Chondrocyte (in vitro differentiated cells): ENCODE measurements at regions not wholly inside any gene's neighbourhood (a gene's known extent, or its start where the extent isn't known, plus 50 kb on each side); places are given as distances from the start of the nearest gene placed in this dataset.

Source experiments
- DNase-seq: peaks from one replicate; pipeline ENCODE4 v3.0.0; 2021; ENCODE audit warnings: mixed read lengths, low spot score
- H3K27ac Mint-ChIP-seq: one replicate; pipeline ENCODE4 v1.8.0; 2021; ENCODE audit warnings: mild to moderate bottlenecking, moderate library complexity, mixed read lengths; ENCODE audit not compliant: unreplicated experiment
- H3K27me3 Mint-ChIP-seq: 2 replicates; pipeline ENCODE4 v1.8.0; 2021; ENCODE audit warnings: low read depth, mixed read lengths
- H3K36me3 Mint-ChIP-seq: 2 replicates; pipeline ENCODE4 v1.8.0; 2021; ENCODE audit warnings: low read depth, mixed read lengths
- H3K4me1 Mint-ChIP-seq: 2 replicates; pipeline ENCODE4 v1.8.0; 2021; ENCODE audit warnings: low read depth, mild to moderate bottlenecking, mixed read lengths
- H3K4me3 Mint-ChIP-seq: one replicate; pipeline ENCODE4 v1.8.0; 2021; ENCODE audit warnings: mild to moderate bottlenecking, moderate library complexity, mixed read lengths; ENCODE audit not compliant: unreplicated experiment
- H3K9me3 Mint-ChIP-seq: 2 replicates; pipeline ENCODE4 v1.8.0; 2021; ENCODE audit warnings: low read depth, mixed read lengths
- TF ChIP-seq, protein P1 (sequence below): fragments of 200-600 bp; sonication (generic); IDR thresholded peaks from 2 replicates; pipeline ENCODE4 v1.5.0; 2021; ENCODE audit warnings: antibody characterized with exemption, mild to moderate bottlenecking, moderate library complexity

DNA sequence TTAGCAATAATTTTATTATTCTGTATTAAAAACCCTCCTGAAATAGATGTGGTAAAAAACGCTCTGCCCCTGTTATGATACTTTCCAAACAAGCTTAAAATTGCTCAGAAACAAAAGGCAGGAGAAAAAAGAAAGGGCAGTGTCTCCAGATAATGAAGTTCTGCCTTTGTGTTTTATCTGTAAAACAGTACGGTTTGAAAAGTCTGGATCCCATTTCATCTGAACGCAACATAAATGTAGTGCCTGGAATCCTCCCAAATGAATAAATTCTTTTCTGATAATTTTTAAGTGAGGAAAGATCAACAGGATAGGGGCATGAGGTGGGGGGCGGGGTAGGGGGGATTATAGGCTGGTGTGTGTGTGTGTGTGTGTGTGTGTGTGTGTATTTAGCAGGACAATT, 87.5 kb upstream of the SOX9 start:
- no peak overlapping the region for H3K27ac Mint-ChIP-seq
- no peaks in the 10 kb centered on the region for H3K36me3 Mint-ChIP-seq
- TF ChIP-seq, protein P1, sequence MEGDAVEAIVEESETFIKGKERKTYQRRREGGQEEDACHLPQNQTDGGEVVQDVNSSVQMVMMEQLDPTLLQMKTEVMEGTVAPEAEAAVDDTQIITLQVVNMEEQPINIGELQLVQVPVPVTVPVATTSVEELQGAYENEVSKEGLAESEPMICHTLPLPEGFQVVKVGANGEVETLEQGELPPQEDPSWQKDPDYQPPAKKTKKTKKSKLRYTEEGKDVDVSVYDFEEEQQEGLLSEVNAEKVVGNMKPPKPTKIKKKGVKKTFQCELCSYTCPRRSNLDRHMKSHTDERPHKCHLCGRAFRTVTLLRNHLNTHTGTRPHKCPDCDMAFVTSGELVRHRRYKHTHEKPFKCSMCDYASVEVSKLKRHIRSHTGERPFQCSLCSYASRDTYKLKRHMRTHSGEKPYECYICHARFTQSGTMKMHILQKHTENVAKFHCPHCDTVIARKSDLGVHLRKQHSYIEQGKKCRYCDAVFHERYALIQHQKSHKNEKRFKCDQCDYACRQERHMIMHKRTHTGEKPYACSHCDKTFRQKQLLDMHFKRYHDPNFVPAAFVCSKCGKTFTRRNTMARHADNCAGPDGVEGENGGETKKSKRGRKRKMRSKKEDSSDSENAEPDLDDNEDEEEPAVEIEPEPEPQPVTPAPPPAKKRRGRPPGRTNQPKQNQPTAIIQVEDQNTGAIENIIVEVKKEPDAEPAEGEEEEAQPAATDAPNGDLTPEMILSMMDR: no peak
- no peak for DNase-seq
- H3K4me3 Mint-ChIP-seq: no peak overlapping the region
- H3K27me3 Mint-ChIP-seq: no peaks in the 10 kb centered on the region
- H3K4me1 Mint-ChIP-seq: peaks cover 13% of the 10 kb centered on the region
- H3K9me3 Mint-ChIP-seq: peaks cover 2% of the 10 kb centered on the region

DNA sequence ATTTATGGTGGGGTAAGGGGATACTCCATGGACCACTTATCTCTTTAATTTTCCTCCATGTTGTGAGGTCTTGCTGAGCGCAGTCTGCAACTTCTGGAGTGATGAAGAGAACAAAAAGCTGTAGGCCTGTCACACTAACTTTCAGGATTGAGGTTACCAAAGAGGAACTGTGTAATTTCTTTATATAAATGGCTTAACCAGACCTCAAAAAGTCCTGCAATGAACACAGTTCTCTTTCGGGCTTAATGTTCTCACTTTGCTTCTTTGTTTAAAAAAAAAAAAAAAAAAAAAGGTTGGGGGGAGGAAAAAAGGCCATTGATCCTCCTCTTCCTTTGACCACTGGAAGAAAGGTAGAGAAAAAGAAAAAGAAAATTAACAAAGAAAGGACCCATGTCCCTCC, 86.8 kb upstream of the SOX9 start:
- no peak for DNase-seq
- no peak overlapping the region for H3K27ac Mint-ChIP-seq
- H3K9me3 Mint-ChIP-seq: peaks cover 2% of the 10 kb centered on the region
- no peaks in the 10 kb centered on the region for H3K27me3 Mint-ChIP-seq
- no peaks in the 10 kb centered on the region for H3K36me3 Mint-ChIP-seq
- TF ChIP-seq, protein P1: no peak
- H3K4me1 Mint-ChIP-seq: peaks cover 15% of the 10 kb centered on the region
- H3K4me3 Mint-ChIP-seq: no peak overlapping the region

DNA sequence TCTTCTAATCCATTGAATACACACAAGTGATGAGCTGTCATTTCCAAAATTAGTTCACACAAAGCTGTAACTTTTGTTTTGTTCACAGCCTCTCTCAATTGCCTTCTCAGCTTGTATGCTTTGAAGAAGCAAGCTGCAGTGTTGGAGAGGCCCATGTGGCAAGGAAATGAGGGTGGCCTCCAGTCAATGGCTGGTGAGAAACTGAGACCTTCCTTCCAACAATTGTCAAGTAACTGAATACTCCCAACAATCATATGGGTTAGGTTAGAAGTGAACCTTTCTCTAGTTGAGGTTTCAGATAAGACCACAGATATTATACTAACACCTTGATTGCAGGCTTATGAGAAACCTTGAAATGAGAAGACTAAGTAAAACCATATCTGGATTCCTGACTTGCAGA, 82.4 kb upstream of the SOX9 start:
- Mint-ChIP-seq H3K27me3 (no peaks in the 10 kb centered on the region), H3K4me1 (peaks cover 11% of the 10 kb centered on the region), H3K9me3 (peaks cover 2% of the 10 kb centered on the region), H3K27ac (no peak overlapping the region), H3K36me3 (no peaks in the 10 kb centered on the region), H3K4me3 (no peak overlapping the region)
- TF ChIP-seq, protein P1: no peak
- DNase-seq: no peak

DNA sequence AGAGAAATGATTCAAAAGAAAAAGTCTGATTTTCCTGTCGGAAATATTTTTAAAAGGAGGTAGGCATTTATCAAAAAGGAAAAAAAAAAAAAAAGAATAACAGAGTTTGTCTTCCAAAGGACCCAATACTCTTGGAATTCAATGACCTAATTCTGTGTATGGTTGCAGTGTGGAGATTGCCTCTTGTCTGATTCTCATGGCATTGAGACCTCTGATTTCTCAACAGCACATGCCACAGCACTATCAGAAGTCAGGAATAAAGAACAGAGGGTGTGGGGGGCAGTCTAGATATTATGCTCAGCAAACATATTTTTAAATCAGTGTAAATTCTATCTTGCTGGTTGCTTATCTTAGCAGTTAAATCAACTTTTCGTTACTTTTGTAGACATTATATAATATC, 81.3 kb upstream of the SOX9 start:
- H3K9me3 Mint-ChIP-seq: peaks cover 2% of the 10 kb centered on the region
- peaks cover 11% of the 10 kb centered on the region for H3K4me1 Mint-ChIP-seq
- H3K27me3 Mint-ChIP-seq: no peaks in the 10 kb centered on the region
- no peaks in the 10 kb centered on the region for H3K36me3 Mint-ChIP-seq
- no peak overlapping the region for H3K4me3 Mint-ChIP-seq
- TF ChIP-seq, protein P1: no peak
- DNase-seq: no peak
- peak overlapping the region; percentile 10 for H3K27ac Mint-ChIP-seq

DNA sequence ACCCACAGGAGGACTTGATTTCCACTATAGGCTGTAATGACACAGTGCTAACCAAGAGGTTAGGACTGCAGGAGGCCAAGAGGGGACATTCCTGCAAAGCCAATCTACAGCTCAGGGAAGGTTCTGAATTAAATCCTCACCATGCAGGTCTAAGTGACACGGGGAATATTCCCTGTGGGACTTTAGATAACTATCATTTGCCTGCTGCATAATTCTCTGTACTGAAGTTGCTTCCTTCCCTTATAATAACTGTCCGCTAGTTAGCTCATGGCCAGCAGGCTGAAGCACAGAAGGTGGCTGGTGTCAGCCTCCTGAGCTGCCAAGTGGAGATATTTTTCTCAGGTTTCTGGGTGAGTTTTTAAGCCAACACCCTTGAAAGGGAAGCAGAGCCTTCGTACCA, 74.6 kb upstream of the SOX9 start:
- no peaks in the 10 kb centered on the region for H3K9me3 Mint-ChIP-seq
- peaks cover 6% of the 10 kb centered on the region for H3K4me1 Mint-ChIP-seq
- no peak for DNase-seq
- no peak overlapping the region for H3K27ac Mint-ChIP-seq
- H3K27me3 Mint-ChIP-seq: no peaks in the 10 kb centered on the region
- no peaks in the 10 kb centered on the region for H3K36me3 Mint-ChIP-seq
- TF ChIP-seq, protein P1: no peak
- no peak overlapping the region for H3K4me3 Mint-ChIP-seq
